IMR-90 (cell line): ENCODE measurements at regions not wholly inside any gene's neighbourhood (a gene's known extent, or its start where the extent isn't known, plus 50 kb on each side); places are given as distances from the start of the nearest gene placed in this dataset.

Experiments
- BHLHE40 ChIP-seq: fragments of 150-350 bp; IDR thresholded peaks from 2 replicates; pipeline ENCODE4 v1.6.1; 2016; ENCODE audit warnings: mild to moderate bottlenecking, low read depth, low read length
- CEBPB ChIP-seq: IDR thresholded peaks from 2 replicates; pipeline ENCODE4 v1.6.1; 2012; ENCODE audit warnings: low read depth, low read length, improper control_type of control experiment
- CHD1 ChIP-seq: IDR thresholded peaks from 2 replicates; pipeline ENCODE4 v1.6.1; 2012; ENCODE audit warnings: low read depth, low read length, improper control_type of control experiment
- MXI1 ChIP-seq: IDR thresholded peaks from 2 replicates; pipeline ENCODE4 v1.6.1; 2012; ENCODE audit warnings: low read depth, mild to moderate bottlenecking, low read length, moderate library complexity, borderline replicate concordance
- POLR2A ChIP-seq: IDR thresholded peaks from 2 replicates; pipeline ENCODE4 v1.6.1; 2012; ENCODE audit warnings: mild to moderate bottlenecking, low read depth, low read length
- RAD21 ChIP-seq: IDR thresholded peaks from 2 replicates; pipeline ENCODE4 v1.6.1; 2012; ENCODE audit warnings: low read length, improper control_type of control experiment
- RFX5 ChIP-seq: IDR thresholded peaks from 2 replicates; pipeline ENCODE4 v1.8.0; 2012; ENCODE audit warnings: low read depth, mild to moderate bottlenecking, low read length, moderate library complexity
- TF ChIP-seq, protein P1 (sequence below): conservative IDR thresholded peaks from 2 replicates; pipeline ENCODE4 v1.5.1; 2012; ENCODE audit warnings: mild to moderate bottlenecking, low read depth, low read length, improper control_type of control experiment

DNA sequence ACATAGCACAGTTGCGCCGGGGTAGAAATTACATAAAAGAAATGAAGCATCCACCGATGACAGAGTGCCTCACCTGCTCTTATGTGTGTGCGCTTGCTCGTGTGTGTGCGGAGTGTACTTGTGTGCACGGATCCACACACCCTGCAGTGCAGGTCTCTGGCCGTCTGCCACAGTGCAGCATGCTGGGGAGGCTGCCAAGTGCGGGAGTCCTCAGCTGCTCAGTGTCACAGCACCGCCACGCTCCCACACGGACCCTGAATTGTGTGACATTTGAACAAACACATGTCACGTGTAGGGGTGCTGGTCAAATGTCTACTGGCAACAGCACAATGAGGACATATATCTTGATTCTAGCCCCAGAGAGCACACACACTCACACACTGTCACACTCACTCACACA is 243.0 kb upstream of the MYOCD start:
- TF ChIP-seq CHD1 = no peak
- TF ChIP-seq, protein P1, sequence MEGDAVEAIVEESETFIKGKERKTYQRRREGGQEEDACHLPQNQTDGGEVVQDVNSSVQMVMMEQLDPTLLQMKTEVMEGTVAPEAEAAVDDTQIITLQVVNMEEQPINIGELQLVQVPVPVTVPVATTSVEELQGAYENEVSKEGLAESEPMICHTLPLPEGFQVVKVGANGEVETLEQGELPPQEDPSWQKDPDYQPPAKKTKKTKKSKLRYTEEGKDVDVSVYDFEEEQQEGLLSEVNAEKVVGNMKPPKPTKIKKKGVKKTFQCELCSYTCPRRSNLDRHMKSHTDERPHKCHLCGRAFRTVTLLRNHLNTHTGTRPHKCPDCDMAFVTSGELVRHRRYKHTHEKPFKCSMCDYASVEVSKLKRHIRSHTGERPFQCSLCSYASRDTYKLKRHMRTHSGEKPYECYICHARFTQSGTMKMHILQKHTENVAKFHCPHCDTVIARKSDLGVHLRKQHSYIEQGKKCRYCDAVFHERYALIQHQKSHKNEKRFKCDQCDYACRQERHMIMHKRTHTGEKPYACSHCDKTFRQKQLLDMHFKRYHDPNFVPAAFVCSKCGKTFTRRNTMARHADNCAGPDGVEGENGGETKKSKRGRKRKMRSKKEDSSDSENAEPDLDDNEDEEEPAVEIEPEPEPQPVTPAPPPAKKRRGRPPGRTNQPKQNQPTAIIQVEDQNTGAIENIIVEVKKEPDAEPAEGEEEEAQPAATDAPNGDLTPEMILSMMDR = no peak
- no peak for TF ChIP-seq RAD21
- TF ChIP-seq RFX5 = no peak
- TF ChIP-seq POLR2A = no peak
- TF ChIP-seq BHLHE40 = no peak
- no peak for TF ChIP-seq MXI1
- no peak for TF ChIP-seq CEBPB
